ENCODE measurements at regions not wholly inside any gene's neighbourhood (a gene's known extent, or its start where the extent isn't known, plus 50 kb on each side); places are given as distances from the start of the nearest gene placed in this dataset.

DNA sequence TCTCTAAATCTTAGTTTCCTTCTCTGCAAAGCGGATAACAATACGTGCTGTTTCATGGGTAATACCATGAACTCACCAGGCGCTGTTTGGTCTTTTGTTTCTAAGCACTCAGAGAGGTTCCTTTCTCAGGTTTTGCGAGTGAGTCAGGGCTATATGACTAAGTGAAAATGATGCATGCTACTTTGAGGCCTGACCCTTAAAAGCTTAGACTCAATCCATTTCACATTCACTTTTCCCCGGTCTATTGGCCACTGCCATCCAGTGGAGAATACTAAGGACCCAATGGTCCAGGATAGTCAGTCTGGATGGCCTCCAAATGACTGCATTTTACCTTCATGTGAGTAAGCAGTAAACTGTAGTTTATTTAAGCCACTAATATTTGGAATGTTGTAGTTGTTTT, 400.8 kb upstream of the SLIT2 start:
- TF ChIP-seq, protein P1, sequence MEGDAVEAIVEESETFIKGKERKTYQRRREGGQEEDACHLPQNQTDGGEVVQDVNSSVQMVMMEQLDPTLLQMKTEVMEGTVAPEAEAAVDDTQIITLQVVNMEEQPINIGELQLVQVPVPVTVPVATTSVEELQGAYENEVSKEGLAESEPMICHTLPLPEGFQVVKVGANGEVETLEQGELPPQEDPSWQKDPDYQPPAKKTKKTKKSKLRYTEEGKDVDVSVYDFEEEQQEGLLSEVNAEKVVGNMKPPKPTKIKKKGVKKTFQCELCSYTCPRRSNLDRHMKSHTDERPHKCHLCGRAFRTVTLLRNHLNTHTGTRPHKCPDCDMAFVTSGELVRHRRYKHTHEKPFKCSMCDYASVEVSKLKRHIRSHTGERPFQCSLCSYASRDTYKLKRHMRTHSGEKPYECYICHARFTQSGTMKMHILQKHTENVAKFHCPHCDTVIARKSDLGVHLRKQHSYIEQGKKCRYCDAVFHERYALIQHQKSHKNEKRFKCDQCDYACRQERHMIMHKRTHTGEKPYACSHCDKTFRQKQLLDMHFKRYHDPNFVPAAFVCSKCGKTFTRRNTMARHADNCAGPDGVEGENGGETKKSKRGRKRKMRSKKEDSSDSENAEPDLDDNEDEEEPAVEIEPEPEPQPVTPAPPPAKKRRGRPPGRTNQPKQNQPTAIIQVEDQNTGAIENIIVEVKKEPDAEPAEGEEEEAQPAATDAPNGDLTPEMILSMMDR (IDR thresholded peaks at IDR 0.05), result no peak
- no peak for TF ChIP-seq EP300 (IDR thresholded peaks at IDR 0.05)
